Suprapubic skin (tissue), 4 donors: ENCODE measurements at regions not wholly inside any gene's neighbourhood (a gene's known extent, or its start where the extent isn't known, plus 50 kb on each side); places are given as distances from the start of the nearest gene placed in this dataset.
"Not testable (repeated sequence)": the region's sequence is repeated elsewhere in the genome, so short reads cannot be mapped to it uniquely, and the experiment has no call there.

Source experiments
- DNase-seq, 2 donors: peaks; one replicate each; pipeline ENCODE4 v3.0.0-alpha.2; 2019; ENCODE audit warnings: low spot score in 2 of 2
- H3K27ac ChIP-seq: fragments of 200-600 bp; sonication (generic); one replicate; pipeline ENCODE4 v1.5.1; 2019
- H3K27me3 ChIP-seq: fragments of 200-600 bp; sonication (generic); one replicate; pipeline ENCODE4 v1.5.1; 2019
- H3K36me3 ChIP-seq: fragments of 200-600 bp; sonication (generic); one replicate; pipeline ENCODE4 v1.5.1; 2019
- H3K4me1 ChIP-seq: fragments of 200-600 bp; sonication (generic); one replicate; pipeline ENCODE4 v1.5.1; 2019
- H3K4me3 ChIP-seq: fragments of 200-600 bp; sonication (generic); one replicate; pipeline ENCODE4 v1.5.1; 2019; ENCODE audit warnings: mild to moderate bottlenecking
- H3K9me3 ChIP-seq: fragments of 200-600 bp; sonication (generic); one replicate; pipeline ENCODE4 v1.5.1; 2019
- CTCF ChIP-seq, 2 donors: fragments of 200-600 bp in 1 of 2; fragments of 450-650 bp in 1 of 2; sonication (generic) in 1 of 2; IDR thresholded peaks; one replicate each; pipeline ENCODE4 v1.5.1; 2016 to 2019; ENCODE audit warnings: antibody characterized with exemption in 2 of 2, mild to moderate bottlenecking in 1 of 2, moderate library complexity in 1 of 2
- EP300 ChIP-seq: sonication (generic); formaldehyde crosslinking; IDR thresholded peaks from one replicate; pipeline ENCODE4 v1.6.1; 2017; ENCODE audit warnings: antibody characterized with exemption
- POLR2A ChIP-seq, 2 donors: fragments of 450-650 bp; IDR thresholded peaks; one replicate each; pipeline ENCODE4 v1.6.1; 2017; ENCODE audit warnings: antibody characterized with exemption in 2 of 2, mild to moderate bottlenecking in 2 of 2, moderate library complexity in 2 of 2
- POLR2AphosphoS5 ChIP-seq, 3 donors: sonication (generic); formaldehyde crosslinking; IDR thresholded peaks; one replicate each; pipeline ENCODE4 v1.6.1; 2017; ENCODE audit warnings: antibody characterized with exemption in 3 of 3
- WGBS: methylation state at CpG from one replicate; pipeline ENCODE4 v1.1.5; 2018; 5-methylcytosine and 5-hydroxymethylcytosine counted together

- no peak for DNase-seq
- Histone ChIP-seq H3K9me3 (no peaks in the 10 kb centered on the region), H3K4me3 (no peak overlapping the region), H3K27ac (no peak overlapping the region), H3K4me1 (no peaks in the 10 kb centered on the region), H3K27me3 (no peaks in the 10 kb centered on the region), H3K36me3 (no peaks in the 10 kb centered on the region)
- TF ChIP-seq EP300 (no peak), POLR2A (IDR thresholded peaks at IDR 0.05) (no peak), POLR2AphosphoS5 (IDR thresholded peaks at IDR 0.05) (no peak), CTCF (IDR thresholded peaks at IDR 0.05) (no peak)
- WGBS = 72% methylated on average over 4 of the region's 4 CpGs
Measured at GRCh38 chr12:75798136-75798926, 233.2 kb downstream of the PHLDA1 start.

GRCh38 chr12:75795125-75795524 lies 236.5 kb downstream of the PHLDA1 start:
- no peak for DNase-seq
- TF ChIP-seq POLR2A (IDR thresholded peaks at IDR 0.05) (no peak), EP300 (no peak), CTCF (IDR thresholded peaks at IDR 0.05) (no peak), POLR2AphosphoS5 (IDR thresholded peaks at IDR 0.05) (no peak)
- H3K4me1 ChIP-seq = no peaks in the 10 kb centered on the region
- no peaks in the 10 kb centered on the region for H3K9me3 ChIP-seq
- H3K27ac ChIP-seq = no peak overlapping the region
- H3K27me3 ChIP-seq = no peaks in the 10 kb centered on the region
- no peaks in the 10 kb centered on the region for H3K36me3 ChIP-seq
- H3K4me3 ChIP-seq = no peak overlapping the region

GRCh38 chr12:75792687-75793086 lies 238.9 kb downstream of the PHLDA1 start:
- no peak for DNase-seq
- H3K4me3 ChIP-seq = no peak overlapping the region
- no peak for TF ChIP-seq POLR2A (IDR thresholded peaks at IDR 0.05)
- no peak for TF ChIP-seq EP300
- no peak for TF ChIP-seq POLR2AphosphoS5 (IDR thresholded peaks at IDR 0.05)
- TF ChIP-seq CTCF (IDR thresholded peaks at IDR 0.05) = no peak
- no peaks in the 10 kb centered on the region for H3K27me3 ChIP-seq
- no peaks in the 10 kb centered on the region for H3K4me1 ChIP-seq
- H3K27ac ChIP-seq = no peak overlapping the region
- WGBS = 0% methylated on average over 1 of the region's 1 CpG
- no peaks in the 10 kb centered on the region for H3K36me3 ChIP-seq
- no peaks in the 10 kb centered on the region for H3K9me3 ChIP-seq

- DNase-seq = no peak
- no peaks in the 10 kb centered on the region for H3K9me3 ChIP-seq
- no peak overlapping the region for H3K4me3 ChIP-seq
- H3K27me3 ChIP-seq = no peaks in the 10 kb centered on the region
- no peak overlapping the region for H3K27ac ChIP-seq
- no peaks in the 10 kb centered on the region for H3K4me1 ChIP-seq
- TF ChIP-seq POLR2AphosphoS5 (IDR thresholded peaks at IDR 0.05) (no peak), EP300 (no peak), CTCF (IDR thresholded peaks at IDR 0.05) (no peak), POLR2A (IDR thresholded peaks at IDR 0.05) (no peak)
- H3K36me3 ChIP-seq = no peaks in the 10 kb centered on the region
Measured at GRCh38 chr12:75790219-75790618, 241.4 kb downstream of the PHLDA1 start.

GRCh38 chr12:75787146-75787545 lies 244.4 kb downstream of the PHLDA1 start:
- not testable (repeated sequence) for H3K4me1 ChIP-seq, H3K27me3 ChIP-seq, H3K9me3 ChIP-seq, H3K36me3 ChIP-seq, H3K27ac ChIP-seq, H3K4me3 ChIP-seq, DNase-seq
- 87% methylated on average over 2 of the region's 2 CpGs for WGBS

GRCh38 chr12:75786070-75786469 lies 245.5 kb downstream of the PHLDA1 start:
- DNase-seq = no peak
- H3K4me1 ChIP-seq = peaks cover 9% of the 10 kb centered on the region
- WGBS = 93% methylated on average over 3 of the region's 3 CpGs
- no peak overlapping the region for H3K27ac ChIP-seq
- no peaks in the 10 kb centered on the region for H3K36me3 ChIP-seq
- no peak overlapping the region for H3K4me3 ChIP-seq
- no peaks in the 10 kb centered on the region for H3K27me3 ChIP-seq
- TF ChIP-seq EP300 (no peak), CTCF (IDR thresholded peaks at IDR 0.05) (no peak), POLR2AphosphoS5 (IDR thresholded peaks at IDR 0.05) (no peak), POLR2A (IDR thresholded peaks at IDR 0.05) (no peak)
- no peaks in the 10 kb centered on the region for H3K9me3 ChIP-seq
